ENCODE measurements at regions not wholly inside any gene's neighbourhood (a gene's known extent, or its start where the extent isn't known, plus 50 kb on each side); places are given as distances from the start of the nearest gene placed in this dataset.

- ChIA-PET POLR2A (no interaction called here), CTCF (interaction anchor here (1.4 kb wide), 1 partner anchor 112 kb away, joined by 3 read pairs; no protein-coding TSS in a partner anchor)
- H3K4me3 ChIP-seq (ENCODE audit: low read depth in 2 of 2, low read length in 1 of 2) = no peak overlapping the region
- H3F3A ChIP-seq (replicated peaks; ENCODE audit: insufficient read depth) = no peaks in the 10 kb centered on the region
- no peaks in the 10 kb centered on the region for H3K36me3 ChIP-seq (replicated peaks in 1 of 2; ENCODE audit: control insufficient read depth in 1 of 2, insufficient read depth in 2 of 2, low read length in 1 of 2)
- H3K9me2 ChIP-seq = no peaks in the 10 kb centered on the region
- WGBS (ENCODE audit: low lambda C conversion rate) = 13% methylated on average over 2 of the region's 2 CpGs
- H3K9me3 ChIP-seq = no peaks in the 10 kb centered on the region
- TF ChIP-seq RXRA (IDR thresholded peaks at IDR 0.05; ENCODE audit: borderline replicate concordance, low read depth) = no peak
- TF ChIP-seq PBX3 (IDR thresholded peaks at IDR 0.05) = no peak
- no peak for TF ChIP-seq FOXM1 (IDR thresholded peaks at IDR 0.05; ENCODE audit: low read depth)
- TF ChIP-seq CHD2 (IDR thresholded peaks at IDR 0.05; ENCODE audit: low read length, partially characterized antibody) = no peak
- no peak for TF ChIP-seq RFX5 (IDR thresholded peaks at IDR 0.05; ENCODE audit: low read length)
- TF ChIP-seq NRF1 (IDR thresholded peaks at IDR 0.05; ENCODE audit: low read depth, low read length) = no peak
- TF ChIP-seq USF1 (IDR thresholded peaks at IDR 0.05; ENCODE audit: borderline replicate concordance, low read depth) = no peak
- no peak for TF ChIP-seq TAF1 (IDR thresholded peaks at IDR 0.05; ENCODE audit: borderline replicate concordance, low read depth, low read length)
- no peak for TF ChIP-seq POLR2AphosphoS5 (IDR thresholded peaks at IDR 0.05; ENCODE audit: low read depth, low read length)
- no peak overlapping the region for H2AFZ ChIP-seq (ENCODE audit: low read depth)
- no peaks in the 10 kb centered on the region for H3K27me3 ChIP-seq (ENCODE audit: insufficient read depth)
- H3K79me2 ChIP-seq (ENCODE audit: insufficient read depth) = no peaks in the 10 kb centered on the region
- H4K20me1 ChIP-seq (ENCODE audit: insufficient read depth) = no peaks in the 10 kb centered on the region
- DNase-seq = no peak
- no peak overlapping the region for H3K9ac ChIP-seq
- peaks cover 0 to 3% of the 10 kb centered on the region in 2 experiments; a peak in 2 of 4 replicates for H3K4me1 ChIP-seq (ENCODE audit: control insufficient read depth in 1 of 2, insufficient read depth in 2 of 2, low read depth in 1 of 2, low read length in 1 of 2)
- no peak overlapping the region for H3K27ac ChIP-seq (ENCODE audit: low read depth in 2 of 2, low read length in 1 of 2)
- H3K4me2 ChIP-seq = no peak overlapping the region
Measured at GRCh38 chr15:88342666-88343065, 86.1 kb upstream of the NTRK3 start.

GRCh38 chr15:88341653-88342052 is 85.1 kb upstream of the NTRK3 start:
- CTCF ChIA-PET = no interaction called here
- peaks cover 0 to 3% of the 10 kb centered on the region in 2 experiments; a peak in 2 of 4 replicates for H3K4me1 ChIP-seq (ENCODE audit: control insufficient read depth in 1 of 2, insufficient read depth in 2 of 2, low read depth in 1 of 2, low read length in 1 of 2)
- no peaks in the 10 kb centered on the region for H4K20me1 ChIP-seq (ENCODE audit: insufficient read depth)
- H3K9me3 ChIP-seq = no peaks in the 10 kb centered on the region
- no peak for DNase-seq
- H3K9me2 ChIP-seq = no peaks in the 10 kb centered on the region
- WGBS (ENCODE audit: low lambda C conversion rate) = 26% methylated on average over 2 of the region's 2 CpGs
- H3K4me3 ChIP-seq (ENCODE audit: low read depth in 2 of 2, low read length in 1 of 2) = no peak overlapping the region
- H3K79me2 ChIP-seq (ENCODE audit: insufficient read depth) = no peaks in the 10 kb centered on the region
- H3K27me3 ChIP-seq (ENCODE audit: insufficient read depth) = no peaks in the 10 kb centered on the region
- POLR2A ChIA-PET = no interaction called here
- H3K36me3 ChIP-seq (replicated peaks in 1 of 2; ENCODE audit: control insufficient read depth in 1 of 2, insufficient read depth in 2 of 2, low read length in 1 of 2) = no peaks in the 10 kb centered on the region
- no peak overlapping the region for H3K9ac ChIP-seq
- H3K4me2 ChIP-seq = no peak overlapping the region
- no peak overlapping the region for H2AFZ ChIP-seq (ENCODE audit: low read depth)
- no peak overlapping the region for H3K27ac ChIP-seq (ENCODE audit: low read depth in 2 of 2, low read length in 1 of 2)
- no peaks in the 10 kb centered on the region for H3F3A ChIP-seq (replicated peaks; ENCODE audit: insufficient read depth)
- TF ChIP-seq FOXJ3 (CRISPR knock-in tag; IDR thresholded peaks at IDR 0.05) = no peak
- TF ChIP-seq CTCF (IDR thresholded peaks at IDR 0.05) = no peak
- TF ChIP-seq NFIC (IDR thresholded peaks at IDR 0.05; ENCODE audit: borderline replicate concordance) = no peak
- no peak for TF ChIP-seq MXI1 (IDR thresholded peaks at IDR 0.05; ENCODE audit: low read depth, low read length)
- no peak for TF ChIP-seq MEF2A (IDR thresholded peaks at IDR 0.05; ENCODE audit: borderline replicate concordance, low read depth)
- no peak for TF ChIP-seq NRF1 (IDR thresholded peaks at IDR 0.05; ENCODE audit: low read depth, low read length)
- TF ChIP-seq REST (IDR thresholded peaks at IDR 0.05; ENCODE audit: low read depth, low read length) = no peak
- TF ChIP-seq RCOR1 (IDR thresholded peaks at IDR 0.05; ENCODE audit: low read length) = no peak
- no peak for TF ChIP-seq IRF3 (IDR thresholded peaks at IDR 0.05; ENCODE audit: low read depth, low read length)
- TF ChIP-seq RAD21 (IDR thresholded peaks at IDR 0.05; ENCODE audit: low read length) = no peak
- no peak for TF ChIP-seq CHD2 (IDR thresholded peaks at IDR 0.05; ENCODE audit: low read length, partially characterized antibody)
- no peak for TF ChIP-seq EZH2phosphoT487 (IDR thresholded peaks at IDR 0.05; ENCODE audit: borderline replicate concordance, low read depth)
- no peak for TF ChIP-seq GATA2 (CRISPR knock-in tag; IDR thresholded peaks at IDR 0.05)
- TF ChIP-seq TAF1 (IDR thresholded peaks at IDR 0.05; ENCODE audit: borderline replicate concordance, low read depth, low read length) = no peak
- TF ChIP-seq POLR2AphosphoS5 (IDR thresholded peaks at IDR 0.05; ENCODE audit: low read depth, low read length) = no peak

All from SK-N-SH (cell line).